Caco-2 (cell line): ENCODE measurements at regions not wholly inside any gene's neighbourhood (a gene's known extent, or its start where the extent isn't known, plus 50 kb on each side); places are given as distances from the start of the nearest gene placed in this dataset.
A peak's percentile ranks its signal among the peaks of the same experiment; 100 is the strongest.

Source experiments
- BruUV-seq: library from RNA; stranded (reverse); fragments of 400-500 nt; replicated peaks from 2 replicates; lab custom pipeline; 2021; lab: Mats Ljungman, UMichigan
- CTCF ChIA-PET: fragments of 300-600 bp; sonication (Branson Sonifier 250); formaldehyde crosslinking; loops from one replicate; lab custom pipeline; 2022; ENCODE audit warnings: antibody characterized with exemption; lab: Charles Lee
- POLR2A ChIA-PET: fragments of 300-600 bp; sonication (Branson Sonifier 250); formaldehyde crosslinking; loops from one replicate; lab custom pipeline; 2022; ENCODE audit warnings: antibody characterized with exemption; lab: Charles Lee
- DNase-seq, 2 experiments: peaks; one replicate each; pipeline versions ENCODE4 v3.0.0 to v3.0.0-alpha.2; 2020 to 2022
- H3K27me3 ChIP-seq: replicated peaks from 2 replicates; pipeline ENCODE4 v1.6.0; 2011; ENCODE audit warnings: low read length; ENCODE audit not compliant: control insufficient read depth, insufficient read depth
- H3K36me3 ChIP-seq: 2 replicates; pipeline ENCODE4 v1.5.1; 2011; ENCODE audit warnings: low read length; ENCODE audit not compliant: control insufficient read depth, insufficient read depth
- H3K4me1 ChIP-seq: fragments of 250-450 bp; sonication (Bioruptor Pico); 2 replicates; pipeline ENCODE4 v1.5.1; 2020; ENCODE audit warnings: mild to moderate bottlenecking
- H3K4me3 ChIP-seq: 2 replicates; pipeline ENCODE4 v1.5.1; 2011; ENCODE audit warnings: low read depth, mild to moderate bottlenecking, control low read depth, low read length
- H3K9me3 ChIP-seq: fragments of 250-450 bp; sonication (Bioruptor Pico); 2 replicates; pipeline ENCODE4 v1.5.1; 2020; ENCODE audit warnings: mild to moderate bottlenecking, moderate library complexity
- H3K27ac Mint-ChIP-seq: one replicate; pipeline ENCODE4 v1.8.0; 2022; ENCODE audit warnings: mixed read lengths; ENCODE audit not compliant: unreplicated experiment
- H3K27me3 Mint-ChIP-seq: one replicate; pipeline ENCODE4 v1.8.0; 2022; ENCODE audit warnings: mixed read lengths; ENCODE audit not compliant: insufficient read depth, unreplicated experiment
- H3K36me3 Mint-ChIP-seq: one replicate; pipeline ENCODE4 v1.8.0; 2022; ENCODE audit warnings: mild to moderate bottlenecking, mixed read lengths; ENCODE audit not compliant: insufficient read depth, unreplicated experiment
- H3K4me1 Mint-ChIP-seq: one replicate; pipeline ENCODE4 v1.8.0; 2022; ENCODE audit warnings: low read depth, mixed read lengths; ENCODE audit not compliant: unreplicated experiment
- H3K4me3 Mint-ChIP-seq: one replicate; pipeline ENCODE4 v1.8.0; 2022; ENCODE audit warnings: mild to moderate bottlenecking, moderate library complexity, mixed read lengths; ENCODE audit not compliant: unreplicated experiment
- H3K9me3 Mint-ChIP-seq: one replicate; pipeline ENCODE4 v1.8.0; 2022; ENCODE audit warnings: mixed read lengths; ENCODE audit not compliant: unreplicated experiment
- CTCF ChIP-seq, 2 experiments: fragments of 200-600 bp in 1 of 2; IDR thresholded peaks; 1 replicate in 1 of 2; 2 replicates in 1 of 2; pipeline versions ENCODE4 v1.5.1 to v1.8.0; 2011 to 2022; ENCODE audit warnings: antibody characterized with exemption in 1 of 2, control low read depth in 1 of 2, inconsistent platforms in 1 of 2, low read depth in 1 of 2, low read length in 1 of 2, mild to moderate bottlenecking in 1 of 2, moderate library complexity in 1 of 2; ENCODE audit not compliant: insufficient read depth in 1 of 2, severe bottlenecking in 1 of 2, unreplicated experiment in 1 of 2
- intact Hi-C: fragments of 100-400 bp; cut with micrococcal nuclease; formaldehyde crosslinking; loops from one replicate; pipeline ENCODE4 v1.10.0; 2022; ENCODE audit not compliant: unreplicated experiment

- Histone ChIP-seq H3K27me3 (no peaks in the 10 kb centered on the region), H3K4me3 (no peak overlapping the region), H3K4me1 (peaks cover 33% of the 10 kb centered on the region), H3K9me3 (peaks cover 8% of the 10 kb centered on the region; the same call in 1 of the 2 replicates), H3K36me3 (no peaks in the 10 kb centered on the region)
- ChIA-PET CTCF (no interaction called here), POLR2A (no interaction called here)
- no peak for TF ChIP-seq CTCF (IDR thresholded peaks at IDR 0.05; ENCODE audit: insufficient read depth in 1 of 2, low read depth in 1 of 2, low read length in 1 of 2, severe bottlenecking in 1 of 2, unreplicated experiment in 1 of 2)
- no TSS peak for BruUV-seq
- Mint-ChIP-seq H3K27ac (no peak overlapping the region), H3K27me3 (no peaks in the 10 kb centered on the region), H3K4me1 (peaks cover 21% of the 10 kb centered on the region), H3K9me3 (peaks cover 21% of the 10 kb centered on the region), H3K4me3 (no peak overlapping the region), H3K36me3 (peaks cover 13% of the 10 kb centered on the region)
- DNase-seq, result no peak
- intact Hi-C loops, result no loop called here
Observed at GRCh38 chr3:176920766-176921160, 276.5 kb downstream of the TBL1XR1 start.

DNA sequence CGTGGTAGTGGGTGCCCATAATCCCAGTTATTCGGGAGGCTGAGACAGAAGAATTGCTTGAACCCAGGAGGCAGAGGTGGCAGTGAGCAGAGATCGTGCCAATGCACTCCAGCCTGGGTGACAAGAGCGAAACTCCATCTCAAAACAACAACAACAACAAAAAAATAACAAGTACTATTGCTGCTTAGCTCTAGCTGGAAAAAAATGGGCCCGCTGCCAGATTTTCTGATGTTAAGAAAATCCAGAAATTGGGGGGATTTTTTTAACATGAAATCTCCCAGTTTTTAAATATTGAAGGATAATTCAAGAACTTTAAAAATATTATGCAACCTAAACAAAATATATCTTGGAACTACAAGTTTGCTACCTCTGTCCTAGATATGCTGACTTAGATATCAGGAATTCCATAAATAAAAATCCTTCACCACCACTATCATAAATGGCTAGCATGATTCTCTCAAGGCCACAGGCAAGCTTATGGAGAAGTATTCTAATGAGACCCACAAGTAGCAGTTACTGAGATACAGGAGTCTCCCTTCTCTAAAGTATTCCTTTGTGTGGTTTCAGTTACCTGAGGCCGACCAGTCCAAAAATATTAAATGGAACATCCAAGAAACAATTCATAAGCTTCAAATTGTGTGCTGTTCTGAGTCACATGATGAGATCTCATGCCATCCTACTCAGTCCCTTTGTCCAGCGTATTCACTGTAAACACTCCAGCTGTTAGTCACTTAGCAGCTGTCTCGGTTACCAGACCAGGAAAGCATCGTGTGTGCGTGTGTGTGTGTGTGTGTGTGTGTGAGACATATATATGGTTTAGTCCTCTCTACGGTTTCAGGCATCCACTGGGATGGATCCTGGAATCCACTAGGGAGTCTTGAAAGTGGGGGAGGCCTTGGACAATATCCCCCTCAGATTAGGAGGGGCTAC is 277.2 kb downstream of the TBL1XR1 start:
- no peak overlapping the region for H3K4me3 Mint-ChIP-seq
- H3K27me3 Mint-ChIP-seq, result no peaks in the 10 kb centered on the region
- peaks cover 21% of the 10 kb centered on the region for H3K4me1 Mint-ChIP-seq
- Histone ChIP-seq H3K27me3 (no peaks in the 10 kb centered on the region), H3K4me1 (peaks cover 33% of the 10 kb centered on the region), H3K36me3 (no peaks in the 10 kb centered on the region), H3K9me3 (peaks cover 9% of the 10 kb centered on the region; the same call in 1 of the 2 replicates), H3K4me3 (no peak overlapping the region)
- no TSS peak for BruUV-seq
- H3K9me3 Mint-ChIP-seq, result peaks cover 21% of the 10 kb centered on the region
- CTCF ChIA-PET, result interaction anchor here (0.5 kb wide), 1 partner anchor 80 kb away, joined by 5 read pairs; no protein-coding TSS in a partner anchor
- intact Hi-C loops, result no loop called here
- TF ChIP-seq CTCF (IDR thresholded peaks at IDR 0.05; ENCODE audit: insufficient read depth in 1 of 2, low read depth in 1 of 2, low read length in 1 of 2, severe bottlenecking in 1 of 2, unreplicated experiment in 1 of 2), result no peak
- no peak for DNase-seq
- POLR2A ChIA-PET, result no interaction called here
- no peak overlapping the region for H3K27ac Mint-ChIP-seq
- H3K36me3 Mint-ChIP-seq, result peaks cover 13% of the 10 kb centered on the region

GRCh38 chr3:176916777-176917176 is 280.5 kb downstream of the TBL1XR1 start:
- H3K9me3 ChIP-seq, result peaks cover 9% of the 10 kb centered on the region; the same call in 1 of the 2 replicates
- DNase-seq, result peak; percentile 67 to 72
- intact Hi-C loops, result no loop called here
- H3K27me3 Mint-ChIP-seq, result no peaks in the 10 kb centered on the region
- H3K4me1 Mint-ChIP-seq, result peaks cover 21% of the 10 kb centered on the region
- CTCF ChIA-PET, result no interaction called here
- H3K36me3 ChIP-seq, result no peaks in the 10 kb centered on the region
- peak overlapping the region; percentile 43 for H3K4me3 Mint-ChIP-seq
- no peak for TF ChIP-seq CTCF (IDR thresholded peaks at IDR 0.05; ENCODE audit: insufficient read depth in 1 of 2, low read depth in 1 of 2, low read length in 1 of 2, severe bottlenecking in 1 of 2, unreplicated experiment in 1 of 2)
- H3K4me3 ChIP-seq, result no peak overlapping the region
- H3K9me3 Mint-ChIP-seq, result peaks cover 21% of the 10 kb centered on the region
- H3K27me3 ChIP-seq, result no peaks in the 10 kb centered on the region
- H3K27ac Mint-ChIP-seq, result peak overlapping the region; percentile 71
- no TSS peak for BruUV-seq
- H3K36me3 Mint-ChIP-seq, result peaks cover 13% of the 10 kb centered on the region
- POLR2A ChIA-PET, result no interaction called here
- peaks cover 33% of the 10 kb centered on the region for H3K4me1 ChIP-seq
